ENCODE measurements at regions not wholly inside any gene's neighbourhood (a gene's known extent, or its start where the extent isn't known, plus 50 kb on each side); places are given as distances from the start of the nearest gene placed in this dataset.

- Histone ChIP-seq H2AK5ac (ENCODE audit: low read length, severe bottlenecking) (no peak overlapping the region), H3K23ac (ENCODE audit: low read length in 2 of 2) (no peak overlapping the region), H3K9ac (ENCODE audit: low read length) (no peak overlapping the region), H2BK15ac (ENCODE audit: low read depth, poor library complexity, severe bottlenecking) (no peak overlapping the region), H3K14ac (ENCODE audit: low read length in 2 of 2) (no peak overlapping the region), H3K36me3 (ENCODE audit: control insufficient read depth in 1 of 2, insufficient read depth in 2 of 2, low read depth in 1 of 2, low read length in 2 of 2) (no peaks in the 10 kb centered on the region), H2AFZ (ENCODE audit: low read depth, low read length) (no peak overlapping the region), H3K4me1 (ENCODE audit: control insufficient read depth, insufficient read depth, low read depth, low read length) (no peaks in the 10 kb centered on the region), H4K91ac (ENCODE audit: low read length) (no peak overlapping the region), H3K4me2 (ENCODE audit: low read length, poor library complexity, severe bottlenecking) (no peak overlapping the region), H3K4ac (ENCODE audit: low read depth in 1 of 2, low read length in 2 of 2) (no peak overlapping the region), H3K18ac (ENCODE audit: low read depth in 1 of 2, low read length in 2 of 2) (no peak overlapping the region), H2BK12ac (ENCODE audit: low read length in 2 of 2) (no peak overlapping the region), H3K27ac (ENCODE audit: low read length, poor library complexity, severe bottlenecking) (no peak overlapping the region), H3K9me3 (ENCODE audit: control insufficient read depth, low read length) (no peaks in the 10 kb centered on the region), H2BK120ac (ENCODE audit: low read depth, low read length) (no peak overlapping the region), H4K8ac (ENCODE audit: low read length) (no peak overlapping the region), H3K27me3 (ENCODE audit: control insufficient read depth in 1 of 2, insufficient read depth in 1 of 2, low read length in 2 of 2) (no peaks in the 10 kb centered on the region), H2BK5ac (ENCODE audit: low read depth, low read length, poor library complexity, severe bottlenecking) (no peak overlapping the region), H3K4me3 (ENCODE audit: insufficient read depth in 1 of 2, low read depth in 1 of 2, low read length in 2 of 2) (no peak overlapping the region), H3K79me1 (replicated peaks; ENCODE audit: low read length, poor library complexity, severe bottlenecking) (no peaks in the 10 kb centered on the region)
- 88% methylated on average over 2 of the region's 4 CpGs for WGBS
- no peak for DNase-seq
These were observed 223.7 kb downstream of the IRS1 start for GRCh38 chr2:226575928-226576327.

GRCh38 chr2:226573158-226573557, 226.5 kb downstream of the IRS1 start:
- H3K23ac ChIP-seq (ENCODE audit: low read length in 2 of 2) = no peak overlapping the region
- no peaks in the 10 kb centered on the region for H3K4me1 ChIP-seq (ENCODE audit: control insufficient read depth, insufficient read depth, low read depth, low read length)
- H2AFZ ChIP-seq (ENCODE audit: low read depth, low read length) = no peak overlapping the region
- no peak overlapping the region for H2BK12ac ChIP-seq (ENCODE audit: low read length in 2 of 2)
- no peak for DNase-seq
- no peak overlapping the region for H2AK5ac ChIP-seq (ENCODE audit: low read length, severe bottlenecking)
- H2BK120ac ChIP-seq (ENCODE audit: low read depth, low read length) = no peak overlapping the region
- H2BK15ac ChIP-seq (ENCODE audit: low read depth, poor library complexity, severe bottlenecking) = no peak overlapping the region
- no peak overlapping the region for H3K4me3 ChIP-seq (ENCODE audit: insufficient read depth in 1 of 2, low read depth in 1 of 2, low read length in 2 of 2)
- H3K18ac ChIP-seq (ENCODE audit: low read depth in 1 of 2, low read length in 2 of 2) = no peak overlapping the region
- H3K4ac ChIP-seq (ENCODE audit: low read depth in 1 of 2, low read length in 2 of 2) = no peak overlapping the region
- H3K9me3 ChIP-seq (ENCODE audit: control insufficient read depth, low read length) = no peaks in the 10 kb centered on the region
- no peaks in the 10 kb centered on the region for H3K27me3 ChIP-seq (ENCODE audit: control insufficient read depth in 1 of 2, insufficient read depth in 1 of 2, low read length in 2 of 2)
- H3K79me1 ChIP-seq (replicated peaks; ENCODE audit: low read length, poor library complexity, severe bottlenecking) = no peaks in the 10 kb centered on the region
- no peak overlapping the region for H3K14ac ChIP-seq (ENCODE audit: low read length in 2 of 2)
- H4K8ac ChIP-seq (ENCODE audit: low read length) = no peak overlapping the region
- H4K91ac ChIP-seq (ENCODE audit: low read length) = no peak overlapping the region
- H3K9ac ChIP-seq (ENCODE audit: low read length) = no peak overlapping the region
- no peak overlapping the region for H3K4me2 ChIP-seq (ENCODE audit: low read length, poor library complexity, severe bottlenecking)
- no peaks in the 10 kb centered on the region for H3K36me3 ChIP-seq (ENCODE audit: control insufficient read depth in 1 of 2, insufficient read depth in 2 of 2, low read depth in 1 of 2, low read length in 2 of 2)
- no peak overlapping the region for H3K27ac ChIP-seq (ENCODE audit: low read length, poor library complexity, severe bottlenecking)
- H2BK5ac ChIP-seq (ENCODE audit: low read depth, low read length, poor library complexity, severe bottlenecking) = no peak overlapping the region

DNA sequence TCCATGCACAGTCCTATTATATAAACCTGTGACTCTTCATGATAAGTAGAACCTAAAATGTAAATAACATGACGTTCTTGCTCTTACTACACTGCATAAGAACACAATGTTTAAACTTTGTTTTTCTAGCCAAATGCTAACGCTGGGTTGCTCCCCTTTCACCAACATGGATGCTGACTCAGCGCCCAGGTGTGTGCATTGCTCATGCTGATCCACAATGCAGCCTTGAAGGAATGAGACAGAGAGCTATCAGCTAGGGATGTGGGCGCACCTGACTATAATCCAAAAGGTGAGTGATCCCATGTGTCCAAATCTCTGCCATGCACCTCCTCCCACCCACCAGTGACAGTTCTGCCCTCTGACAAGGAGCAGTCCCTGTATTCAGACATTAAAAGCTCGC, 235.0 kb downstream of the IRS1 start:
- Histone ChIP-seq H3K4ac (ENCODE audit: low read depth in 1 of 2, low read length in 2 of 2) (no peak overlapping the region), H3K23ac (ENCODE audit: low read length in 2 of 2) (no peak overlapping the region), H3K9me3 (ENCODE audit: control insufficient read depth, low read length) (no peaks in the 10 kb centered on the region), H2BK120ac (ENCODE audit: low read depth, low read length) (no peak overlapping the region), H3K27me3 (ENCODE audit: control insufficient read depth in 1 of 2, insufficient read depth in 1 of 2, low read length in 2 of 2) (no peaks in the 10 kb centered on the region), H2BK12ac (ENCODE audit: low read length in 2 of 2) (no peak overlapping the region), H3K79me1 (replicated peaks; ENCODE audit: low read length, poor library complexity, severe bottlenecking) (no peaks in the 10 kb centered on the region), H2AFZ (ENCODE audit: low read depth, low read length) (no peak overlapping the region), H3K27ac (ENCODE audit: low read length, poor library complexity, severe bottlenecking) (no peak overlapping the region), H4K8ac (ENCODE audit: low read length) (no peak overlapping the region), H3K4me2 (ENCODE audit: low read length, poor library complexity, severe bottlenecking) (no peak overlapping the region), H3K14ac (ENCODE audit: low read length in 2 of 2) (no peak overlapping the region), H3K36me3 (ENCODE audit: control insufficient read depth in 1 of 2, insufficient read depth in 2 of 2, low read depth in 1 of 2, low read length in 2 of 2) (no peaks in the 10 kb centered on the region), H3K4me1 (ENCODE audit: control insufficient read depth, insufficient read depth, low read depth, low read length) (peaks cover 2% of the 10 kb centered on the region), H3K4me3 (ENCODE audit: insufficient read depth in 1 of 2, low read depth in 1 of 2, low read length in 2 of 2) (no peak overlapping the region), H3K18ac (ENCODE audit: low read depth in 1 of 2, low read length in 2 of 2) (no peak overlapping the region), H2BK15ac (ENCODE audit: low read depth, poor library complexity, severe bottlenecking) (no peak overlapping the region), H4K91ac (ENCODE audit: low read length) (no peak overlapping the region), H3K9ac (ENCODE audit: low read length) (no peak overlapping the region), H2BK5ac (ENCODE audit: low read depth, low read length, poor library complexity, severe bottlenecking) (no peak overlapping the region), H2AK5ac (ENCODE audit: low read length, severe bottlenecking) (no peak overlapping the region)
- 96% methylated on average over 4 of the region's 5 CpGs for WGBS
- no peak for DNase-seq

DNA sequence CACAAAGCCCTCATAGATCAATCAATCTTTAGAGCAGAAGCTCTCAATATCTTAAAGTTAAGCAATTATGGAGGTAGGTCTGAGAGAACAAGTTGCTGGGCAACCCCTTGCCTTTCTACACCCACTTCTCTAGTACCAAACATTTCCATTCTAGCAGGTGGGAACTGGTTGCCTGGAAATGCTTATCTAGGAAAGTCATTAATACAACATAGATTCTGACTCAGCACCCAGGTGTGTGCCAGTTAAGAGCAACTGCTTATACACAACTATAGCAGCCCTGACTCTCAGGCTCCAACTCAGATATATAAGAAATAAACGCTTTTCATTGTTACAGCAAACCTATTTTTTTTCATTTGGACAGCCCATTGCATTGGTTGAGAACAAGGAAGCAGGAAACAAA, 237.7 kb downstream of the IRS1 start:
- H2BK12ac ChIP-seq (ENCODE audit: low read length in 2 of 2) = no peak overlapping the region
- 100% methylated on average over 1 of the region's 1 CpG for WGBS
- no peaks in the 10 kb centered on the region for H3K9me3 ChIP-seq (ENCODE audit: control insufficient read depth, low read length)
- H3K4me2 ChIP-seq (ENCODE audit: low read length, poor library complexity, severe bottlenecking) = no peak overlapping the region
- no peak overlapping the region for H3K18ac ChIP-seq (ENCODE audit: low read depth in 1 of 2, low read length in 2 of 2)
- no peak overlapping the region for H4K8ac ChIP-seq (ENCODE audit: low read length)
- no peaks in the 10 kb centered on the region for H3K36me3 ChIP-seq (ENCODE audit: control insufficient read depth in 1 of 2, insufficient read depth in 2 of 2, low read depth in 1 of 2, low read length in 2 of 2)
- H2BK5ac ChIP-seq (ENCODE audit: low read depth, low read length, poor library complexity, severe bottlenecking) = no peak overlapping the region
- H3K9ac ChIP-seq (ENCODE audit: low read length) = no peak overlapping the region
- no peak overlapping the region for H2AK5ac ChIP-seq (ENCODE audit: low read length, severe bottlenecking)
- no peaks in the 10 kb centered on the region for H3K79me1 ChIP-seq (replicated peaks; ENCODE audit: low read length, poor library complexity, severe bottlenecking)
- peaks cover 2% of the 10 kb centered on the region for H3K4me1 ChIP-seq (ENCODE audit: control insufficient read depth, insufficient read depth, low read depth, low read length)
- no peak overlapping the region for H3K4me3 ChIP-seq (ENCODE audit: insufficient read depth in 1 of 2, low read depth in 1 of 2, low read length in 2 of 2)
- DNase-seq = no peak
- H3K4ac ChIP-seq (ENCODE audit: low read depth in 1 of 2, low read length in 2 of 2) = no peak overlapping the region
- no peak overlapping the region for H2BK15ac ChIP-seq (ENCODE audit: low read depth, poor library complexity, severe bottlenecking)
- H4K91ac ChIP-seq (ENCODE audit: low read length) = no peak overlapping the region
- H3K27me3 ChIP-seq (ENCODE audit: control insufficient read depth in 1 of 2, insufficient read depth in 1 of 2, low read length in 2 of 2) = no peaks in the 10 kb centered on the region
- no peak overlapping the region for H2AFZ ChIP-seq (ENCODE audit: low read depth, low read length)
- H3K27ac ChIP-seq (ENCODE audit: low read length, poor library complexity, severe bottlenecking) = no peak overlapping the region
- no peak overlapping the region for H3K23ac ChIP-seq (ENCODE audit: low read length in 2 of 2)
- H3K14ac ChIP-seq (ENCODE audit: low read length in 2 of 2) = no peak overlapping the region
- no peak overlapping the region for H2BK120ac ChIP-seq (ENCODE audit: low read depth, low read length)

All from mesenchymal stem cell (in vitro differentiated cells and primary cell).